B cell (primary cell): ENCODE measurements at regions not wholly inside any gene's neighbourhood (a gene's known extent, or its start where the extent isn't known, plus 50 kb on each side); places are given as distances from the start of the nearest gene placed in this dataset.

Experiments
- ATAC-seq: fragments of 200-7000 bp; cut with Tn5 transposase; one replicate; pipeline ENCODE4 v1.10.0; 2021; ENCODE audit warnings: low read depth, mild to moderate bottlenecking, moderate number of reproducible peaks, moderate library complexity
- CTCF ChIA-PET: fragments of 350-600 bp; sonication (Branson Sonifier 250); formaldehyde crosslinking; loops from one replicate; lab custom pipeline; 2021; ENCODE audit warnings: antibody characterized with exemption, inconsistent platforms; lab: Charles Lee
- POLR2A ChIA-PET: fragments of 350-600 bp; sonication (Branson Sonifier 250); formaldehyde crosslinking; loops from one replicate; lab custom pipeline; 2021; ENCODE audit warnings: antibody characterized with exemption; lab: Charles Lee
- DNase-seq: peaks from one replicate; pipeline ENCODE4 v3.0.0; 2013
- H2AFZ ChIP-seq: 2 replicates; pipeline ENCODE4 v1.6.1; 2012; ENCODE audit warnings: mild to moderate bottlenecking, low read depth, low read length; ENCODE audit not compliant: insufficient read depth, poor library complexity, severe bottlenecking
- H3K27ac ChIP-seq, 2 donors: 1 replicate in 1 of 2; 2 replicates in 1 of 2; pipeline ENCODE4 v1.5.1; 2012 to 2013; ENCODE audit warnings: low read length in 2 of 2, mild to moderate bottlenecking in 2 of 2, moderate library complexity in 1 of 2
- H3K27me3 ChIP-seq, 4 experiments: fragments of 200-600 bp in 1 of 4; sonication (generic) in 1 of 4; replicated peaks in 1 of 4; 1 replicate in 2 of 4; 2 replicates in 2 of 4; pipeline versions ENCODE4 v1.6.1 to v1.7.0; 2013 to 2016; ENCODE audit warnings: low read length in 3 of 4, mild to moderate bottlenecking in 2 of 4, mixed read lengths in 1 of 4, moderate library complexity in 1 of 4; ENCODE audit not compliant: insufficient read depth in 4 of 4, control insufficient read depth in 3 of 4; ENCODE audit errors: control extremely low read depth in 1 of 4
- H3K36me3 ChIP-seq, 2 experiments: replicated peaks in 1 of 2; 1 replicate in 1 of 2; 2 replicates in 1 of 2; pipeline versions ENCODE4 v1.6.1 to v1.7.1; 2013; ENCODE audit warnings: low read length in 1 of 2; ENCODE audit not compliant: insufficient read depth in 2 of 2, control insufficient read depth in 1 of 2; ENCODE audit errors: control extremely low read depth in 1 of 2, extremely low read depth in 1 of 2
- H3K4me1 ChIP-seq, 2 donors: fragments of 200-600 bp in 1 of 2; sonication (generic) in 1 of 2; 1 replicate in 1 of 2; 2 replicates in 1 of 2; pipeline versions ENCODE4 v1.5.1 to v1.6.1; 2013 to 2017; ENCODE audit warnings: low read length in 2 of 2; ENCODE audit not compliant: control insufficient read depth in 2 of 2, insufficient read depth in 2 of 2
- H3K4me2 ChIP-seq: replicated peaks from 2 replicates; pipeline ENCODE3; 2012; ENCODE audit warnings: mild to moderate bottlenecking, low read depth, low read length; ENCODE audit not compliant: poor library complexity, severe bottlenecking
- H3K4me3 ChIP-seq, 5 experiments: fragments of 200-600 bp in 1 of 5; sonication (generic) in 1 of 5; 1 replicate in 3 of 5; 2 replicates in 2 of 5; pipeline versions ENCODE4 v1.5.1 to v1.7.0; 2011 to 2016; ENCODE audit warnings: low read length in 4 of 5, mild to moderate bottlenecking in 4 of 5, low read depth in 2 of 5, control low read depth in 1 of 5, moderate library complexity in 1 of 5; ENCODE audit not compliant: insufficient read depth in 1 of 5; ENCODE audit errors: control extremely low read depth in 1 of 5, extremely low read depth in 1 of 5
- H3K79me2 ChIP-seq: fragments of 200-600 bp; sonication (generic); one replicate; pipeline ENCODE4 v1.6.0; 2016; ENCODE audit warnings: low read length; ENCODE audit not compliant: control insufficient read depth, insufficient read depth
- H3K9ac ChIP-seq: fragments of 200-600 bp; sonication (generic); 2 replicates; pipeline ENCODE4 v1.6.1; 2017; ENCODE audit warnings: mild to moderate bottlenecking, low read length, moderate library complexity
- H3K9me3 ChIP-seq, 3 donors: one replicate each; pipeline versions ENCODE4 v1.6.1 to v1.7.1; 2013; ENCODE audit warnings: low read length in 2 of 3; ENCODE audit not compliant: control insufficient read depth in 2 of 3, insufficient read depth in 1 of 3; ENCODE audit errors: control extremely low read depth in 1 of 3
- H4K20me1 ChIP-seq: 2 replicates; pipeline ENCODE4 v1.6.0; 2012; ENCODE audit warnings: mild to moderate bottlenecking, low read length; ENCODE audit not compliant: insufficient read depth, control insufficient read depth, poor library complexity, severe bottlenecking
- H3K27ac Mint-ChIP-seq: one replicate; pipeline ENCODE4 v1.8.0; 2021; ENCODE audit warnings: mixed read lengths
- H3K27me3 Mint-ChIP-seq: one replicate; pipeline ENCODE4 v1.8.0; 2021; ENCODE audit warnings: mixed read lengths
- H3K4me1 Mint-ChIP-seq: one replicate; pipeline ENCODE4 v1.8.0; 2021; ENCODE audit warnings: mixed read lengths
- H3K4me3 Mint-ChIP-seq: one replicate; pipeline ENCODE4 v1.8.0; 2021; ENCODE audit warnings: mixed read lengths
- H3K9me3 Mint-ChIP-seq: one replicate; pipeline ENCODE4 v1.8.0; 2022; ENCODE audit warnings: mixed read lengths; ENCODE audit not compliant: insufficient read depth
- CTCF ChIP-seq: fragments of 200-600 bp; IDR thresholded peaks from one replicate; pipeline ENCODE4 v1.8.0; 2022; ENCODE audit warnings: antibody characterized with exemption, mild to moderate bottlenecking
- EZH2 ChIP-seq: IDR thresholded peaks from 2 replicates; pipeline ENCODE4 v1.6.1; 2012; ENCODE audit warnings: borderline replicate concordance, low read depth, mild to moderate bottlenecking, moderate library complexity, low read length; ENCODE audit not compliant: insufficient read depth, poor library complexity, severe bottlenecking
- WGBS: methylation state at CpG from one replicate; pipeline ENCODE4 v1.1.5; 2013; ENCODE audit warnings: missing lambda C conversion rate; ENCODE audit not compliant: insufficient coverage; 5-methylcytosine and 5-hydroxymethylcytosine counted together
- intact Hi-C: fragments of 100-400 bp; cut with micrococcal nuclease; formaldehyde crosslinking; loops from one replicate; pipeline ENCODE4 v1.10.0; 2022

- Histone ChIP-seq H3K4me3 (no peak overlapping the region), H3K9me3 (no peaks in the 10 kb centered on the region), H4K20me1 (no peaks in the 10 kb centered on the region), H2AFZ (no peak overlapping the region), H3K79me2 (no peaks in the 10 kb centered on the region), H3K4me2 (no peak overlapping the region), H3K36me3 (no peaks in the 10 kb centered on the region), H3K27ac (no peak overlapping the region), H3K4me1 (no peaks in the 10 kb centered on the region), H3K27me3 (no peaks in the 10 kb centered on the region), H3K9ac (no peak overlapping the region)
- Mint-ChIP-seq H3K27ac (no peak overlapping the region), H3K9me3 (no peaks in the 10 kb centered on the region), H3K4me1 (no peaks in the 10 kb centered on the region), H3K27me3 (no peaks in the 10 kb centered on the region), H3K4me3 (no peak overlapping the region)
- CTCF ChIA-PET: no interaction called here
- TF ChIP-seq EZH2 (no peak), CTCF (no peak)
- no peak for DNase-seq
- POLR2A ChIA-PET: no interaction called here
- intact Hi-C loops: no loop called here
- ATAC-seq: no peak
- WGBS: 80% methylated on average over 1 of the region's 4 CpGs
Observed at GRCh38 chr2:15827001-15827400, 113.3 kb upstream of the MYCN start.

- no peaks in the 10 kb centered on the region for H3K4me1 Mint-ChIP-seq
- no peaks in the 10 kb centered on the region for H3K27me3 Mint-ChIP-seq
- Histone ChIP-seq H3K4me1 (no peaks in the 10 kb centered on the region), H4K20me1 (no peaks in the 10 kb centered on the region), H3K36me3 (no peaks in the 10 kb centered on the region), H3K4me2 (no peak overlapping the region), H3K27ac (no peak overlapping the region), H3K4me3 (no peak overlapping the region), H3K9me3 (no peaks in the 10 kb centered on the region), H2AFZ (no peak overlapping the region), H3K9ac (no peak overlapping the region), H3K79me2 (no peaks in the 10 kb centered on the region), H3K27me3 (no peaks in the 10 kb centered on the region)
- no peaks in the 10 kb centered on the region for H3K9me3 Mint-ChIP-seq
- ChIA-PET POLR2A (no interaction called here), CTCF (no interaction called here)
- no peak for DNase-seq
- intact Hi-C loops: no loop called here
- no peak overlapping the region for H3K27ac Mint-ChIP-seq
- WGBS: 47% methylated on average over 2 of the region's 5 CpGs
- TF ChIP-seq CTCF: no peak
- no peak for TF ChIP-seq EZH2
- ATAC-seq: no peak
- no peak overlapping the region for H3K4me3 Mint-ChIP-seq
Observed at GRCh38 chr2:15828576-15828975, 111.8 kb upstream of the MYCN start.
